H9 (cell line): ENCODE measurements at regions not wholly inside any gene's neighbourhood (a gene's known extent, or its start where the extent isn't known, plus 50 kb on each side); places are given as distances from the start of the nearest gene placed in this dataset.

Source experiments
- DNase-seq: peaks from one replicate; pipeline ENCODE4 v3.0.0-alpha.2; 2017
- H2AFZ ChIP-seq: one replicate; pipeline ENCODE4 v1.6.1; 2013; ENCODE audit warnings: mild to moderate bottlenecking, low read length, control low read depth, moderate library complexity
- H2AK5ac ChIP-seq: 2 replicates; pipeline ENCODE4 v1.6.1; 2013; ENCODE audit warnings: low read length, control low read depth, mixed read lengths; ENCODE audit not compliant: insufficient read length
- H2BK120ac ChIP-seq: one replicate; pipeline ENCODE4 v1.6.1; 2013; ENCODE audit warnings: low read depth, mild to moderate bottlenecking, low read length, control low read depth, inconsistent platforms; ENCODE audit not compliant: poor library complexity, severe bottlenecking
- H2BK12ac ChIP-seq: 2 replicates; pipeline ENCODE4 v1.6.1; 2013; ENCODE audit warnings: low read length, control low read depth, mixed read lengths, low read depth; ENCODE audit not compliant: insufficient read length
- H2BK15ac ChIP-seq: 2 replicates; pipeline ENCODE4 v1.6.1; 2013; ENCODE audit warnings: low read depth, low read length, control low read depth
- H2BK20ac ChIP-seq: one replicate; pipeline ENCODE4 v1.6.1; 2013; ENCODE audit warnings: low read depth, mild to moderate bottlenecking, low read length, control low read depth, inconsistent platforms; ENCODE audit not compliant: poor library complexity, severe bottlenecking
- H2BK5ac ChIP-seq: 2 replicates; pipeline ENCODE4 v1.6.1; 2013; ENCODE audit warnings: low read length, control low read depth, mixed read lengths; ENCODE audit not compliant: insufficient read length
- H3K14ac ChIP-seq: 2 replicates; pipeline ENCODE4 v1.6.1; 2013; ENCODE audit warnings: low read length, control low read depth; ENCODE audit not compliant: insufficient read depth
- H3K18ac ChIP-seq: 2 replicates; pipeline ENCODE4 v1.6.1; 2013; ENCODE audit warnings: low read depth, mild to moderate bottlenecking, mixed read lengths, low read length, control low read depth; ENCODE audit not compliant: insufficient read length
- H3K23ac ChIP-seq: 2 replicates; pipeline ENCODE4 v1.6.1; 2013; ENCODE audit warnings: low read length, control low read depth, mixed read lengths, low read depth; ENCODE audit not compliant: insufficient read length
- H3K23me2 ChIP-seq: 2 replicates; pipeline ENCODE4 v1.6.1; 2013; ENCODE audit warnings: low read depth, mild to moderate bottlenecking, mixed read lengths, low read length, control low read depth; ENCODE audit not compliant: insufficient read length, poor library complexity, severe bottlenecking
- H3K27ac ChIP-seq: 2 replicates; pipeline ENCODE4 v1.5.1; 2013; ENCODE audit warnings: low read length, control low read depth, mixed read lengths, low read depth; ENCODE audit not compliant: insufficient read length
- H3K27me3 ChIP-seq: 2 replicates; pipeline ENCODE4 v1.6.1; 2013; ENCODE audit warnings: low read length, control low read depth, inconsistent platforms; ENCODE audit not compliant: insufficient read depth
- H3K4ac ChIP-seq: 2 replicates; pipeline ENCODE4 v1.6.1; 2013; ENCODE audit warnings: low read depth, mild to moderate bottlenecking, control low read depth, inconsistent platforms, low read length, moderate library complexity
- H3K4me1 ChIP-seq: 2 replicates; pipeline ENCODE4 v1.6.1; 2013; ENCODE audit warnings: low read length, control low read depth, inconsistent platforms; ENCODE audit not compliant: insufficient read depth
- H3K4me2 ChIP-seq: 2 replicates; pipeline ENCODE4 v1.6.1; 2013; ENCODE audit warnings: low read length, control low read depth, mixed read lengths; ENCODE audit not compliant: insufficient read length, insufficient read depth
- H3K56ac ChIP-seq: 2 replicates; pipeline ENCODE4 v1.6.1; 2013; ENCODE audit warnings: low read depth, mild to moderate bottlenecking, mixed read lengths, low read length, control low read depth; ENCODE audit not compliant: insufficient read length
- H3K79me1 ChIP-seq: 2 replicates; pipeline ENCODE4 v1.6.1; 2013; ENCODE audit warnings: low read depth, mild to moderate bottlenecking, moderate library complexity, low read length, control low read depth, inconsistent platforms; ENCODE audit not compliant: insufficient read depth, poor library complexity, severe bottlenecking
- H3K79me2 ChIP-seq: 2 replicates; pipeline ENCODE4 v1.6.1; 2013; ENCODE audit warnings: low read length, control low read depth, inconsistent platforms; ENCODE audit not compliant: insufficient read depth
- H3K9ac ChIP-seq: 2 replicates; pipeline ENCODE4 v1.6.1; 2013; ENCODE audit warnings: low read length, control low read depth, mixed read lengths; ENCODE audit not compliant: insufficient read length; ENCODE audit errors: extremely low read depth
- H3K9me3 ChIP-seq: one replicate; pipeline ENCODE4 v1.6.1; 2013; ENCODE audit warnings: low read depth, low read length, inconsistent platforms; ENCODE audit not compliant: control insufficient read depth
- H3T11ph ChIP-seq: one replicate; pipeline ENCODE4 v1.6.1; 2013; ENCODE audit warnings: mild to moderate bottlenecking, low read length, control low read depth, inconsistent platforms
- H4K20me1 ChIP-seq: one replicate; pipeline ENCODE4 v1.6.1; 2013; ENCODE audit not compliant: control insufficient read depth, insufficient read length, insufficient read depth
- H4K5ac ChIP-seq: 2 replicates; pipeline ENCODE4 v1.6.1; 2013; ENCODE audit warnings: low read depth, mild to moderate bottlenecking, mixed read lengths, low read length, control low read depth; ENCODE audit not compliant: insufficient read length
- H4K8ac ChIP-seq: replicated peaks from 2 replicates; pipeline ENCODE4 v1.6.1; 2013; ENCODE audit warnings: low read length, control low read depth, mixed read lengths, low read depth; ENCODE audit not compliant: insufficient read length
- H4K91ac ChIP-seq: 2 replicates; pipeline ENCODE4 v1.6.1; 2013; ENCODE audit warnings: low read depth, mild to moderate bottlenecking, moderate library complexity, mixed read lengths, low read length, control low read depth; ENCODE audit not compliant: insufficient read length
- H3K27ac Mint-ChIP-seq, 3 experiments: 2 replicates in 2 of 3; 3 replicates in 1 of 3; pipeline ENCODE4 v1.8.0; 2020 to 2021; ENCODE audit warnings: mixed read lengths in 3 of 3, mild to moderate bottlenecking in 1 of 3, moderate library complexity in 1 of 3
- H3K27me3 Mint-ChIP-seq: 2 replicates; pipeline ENCODE4 v1.8.0; 2021; ENCODE audit warnings: low read depth, mild to moderate bottlenecking, moderate library complexity, mixed read lengths
- H3K36me3 Mint-ChIP-seq, 3 experiments: 2 replicates in 2 of 3; 3 replicates in 1 of 3; pipeline ENCODE4 v1.8.0; 2020 to 2021; ENCODE audit warnings: low read depth in 3 of 3, mixed read lengths in 3 of 3; ENCODE audit not compliant: insufficient read depth in 1 of 3
- H3K4me1 Mint-ChIP-seq, 2 experiments: 2 replicates each; pipeline ENCODE4 v1.8.0; 2020; ENCODE audit warnings: mixed read lengths in 2 of 2
- H3K4me3 Mint-ChIP-seq, 2 experiments: 2 replicates in 1 of 2; 3 replicates in 1 of 2; pipeline ENCODE4 v1.8.0; 2020 to 2021; ENCODE audit warnings: mild to moderate bottlenecking in 2 of 2, mixed read lengths in 2 of 2, moderate library complexity in 1 of 2
- H3K9me3 Mint-ChIP-seq, 2 experiments: 2 replicates in 1 of 2; 3 replicates in 1 of 2; pipeline ENCODE4 v1.8.0; 2020; ENCODE audit warnings: mild to moderate bottlenecking in 2 of 2, mixed read lengths in 2 of 2, moderate library complexity in 1 of 2
- CTCF ChIP-seq: fragments of 200-600 bp; sonication (generic); conservative IDR thresholded peaks from 3 replicates; pipeline ENCODE4 v1.8.0; 2021; ENCODE audit warnings: antibody characterized with exemption, mild to moderate bottlenecking
- WGBS: extraction: QIAGEN DNeasy Blood & Tissue Kit; methylation state at CpG from one replicate; pipeline ENCODE4 v1.1.7; 2013; ENCODE audit warnings: missing lambda C conversion rate, low lambda C conversion rate, mixed read lengths; ENCODE audit not compliant: insufficient read length; ENCODE audit errors: extremely low coverage; 5-methylcytosine and 5-hydroxymethylcytosine counted together

DNA sequence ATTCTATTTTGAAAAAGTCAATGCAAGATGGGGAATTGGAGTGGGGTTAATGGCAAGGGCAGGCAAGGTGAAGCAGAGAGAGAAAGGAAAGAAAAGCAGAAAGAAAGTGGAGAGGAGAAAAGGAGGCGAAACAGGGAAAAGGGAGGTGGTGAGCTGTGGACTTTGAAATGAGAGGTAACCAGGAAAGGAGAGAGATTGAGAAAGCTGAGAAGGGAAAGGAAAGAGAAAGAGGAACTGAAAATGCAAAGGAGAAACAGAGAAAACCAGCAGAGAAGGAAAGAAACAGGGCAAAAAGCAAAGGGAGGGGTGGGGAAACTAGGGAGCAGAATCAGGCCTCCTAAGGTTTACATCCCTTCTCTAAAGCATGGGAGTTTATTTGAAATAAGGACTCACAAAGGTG is 72.5 kb upstream of the TPK1 start:
- H3K27ac Mint-ChIP-seq: peak overlapping the region; percentile 45 to 85 (median 70); a peak in 6 of 7 replicates

More for the DNA sequence above, 72.5 kb upstream of the TPK1 start:
- Mint-ChIP-seq H3K4me1 (peaks cover 20% of the 10 kb centered on the region in 2 experiments), H3K27me3 (no peaks in the 10 kb centered on the region), H3K9me3 (peaks cover 5 to 7% of the 10 kb centered on the region in 2 experiments; a peak in 4 of 5 replicates), H3K36me3 (peaks cover 0 to 3% (median 3%) of the 10 kb centered on the region in 3 experiments; a peak in 2 of 7 replicates), H3K4me3 (no peak overlapping the region; a peak in 1 of 5 replicates)
- H3K4me2 ChIP-seq: no peak overlapping the region
- H2BK120ac ChIP-seq: no peak overlapping the region
- no peak for DNase-seq
- WGBS: no CpG with 5 or more reads among the region's 1 CpG
- no peaks in the 10 kb centered on the region for H3K27me3 ChIP-seq
- no peaks in the 10 kb centered on the region for H4K20me1 ChIP-seq
- H3T11ph ChIP-seq: no peak overlapping the region
- H3K14ac ChIP-seq: no peak overlapping the region
- H3K27ac ChIP-seq: no peak overlapping the region
- H2BK15ac ChIP-seq: no peak overlapping the region
- no peak overlapping the region for H2BK5ac ChIP-seq
- H4K5ac ChIP-seq: no peak overlapping the region
- H3K9me3 ChIP-seq: no peaks in the 10 kb centered on the region
- H3K9ac ChIP-seq: no peak overlapping the region
- H3K4ac ChIP-seq: no peak overlapping the region
- H2AFZ ChIP-seq: no peak overlapping the region
- H2AK5ac ChIP-seq: no peak overlapping the region
- no peak for TF ChIP-seq CTCF
- H2BK20ac ChIP-seq: no peak overlapping the region
- no peak overlapping the region for H3K56ac ChIP-seq
- no peak overlapping the region for H3K23ac ChIP-seq
- H3K79me1 ChIP-seq: no peaks in the 10 kb centered on the region
- no peak overlapping the region for H4K8ac ChIP-seq
- no peaks in the 10 kb centered on the region for H3K4me1 ChIP-seq
- no peak overlapping the region for H4K91ac ChIP-seq
- no peak overlapping the region for H2BK12ac ChIP-seq
- H3K23me2 ChIP-seq: no peaks in the 10 kb centered on the region
- H3K79me2 ChIP-seq: no peaks in the 10 kb centered on the region
- H3K18ac ChIP-seq: no peak overlapping the region
